ENCODE measurements at regions not wholly inside any gene's neighbourhood (a gene's known extent, or its start where the extent isn't known, plus 50 kb on each side); places are given as distances from the start of the nearest gene placed in this dataset.

GRCh38 chr2:185240796-185241195 is 497.8 kb upstream of the FSIP2 start:
- no peak overlapping the region for H3K23ac ChIP-seq (ENCODE audit: low read length)
- DNase-seq: no peak
- H3K4me1 ChIP-seq (ENCODE audit: control insufficient read depth, low read depth, low read length): no peaks in the 10 kb centered on the region
- no peak overlapping the region for H3K4me3 ChIP-seq (ENCODE audit: low read length)
- no peak overlapping the region for H2BK120ac ChIP-seq (ENCODE audit: low read depth, low read length)
- H3K27me3 ChIP-seq (ENCODE audit: insufficient read depth, low read length, poor library complexity): no peaks in the 10 kb centered on the region
- no peak overlapping the region for H3K4ac ChIP-seq (ENCODE audit: low read depth, low read length)
- H3K27ac ChIP-seq (ENCODE audit: low read depth, low read length): no peak overlapping the region
- H3K79me2 ChIP-seq (ENCODE audit: control insufficient read depth, insufficient read depth, low read length): no peaks in the 10 kb centered on the region
- H3K56ac ChIP-seq (ENCODE audit: low read length): no peak overlapping the region
- H2BK5ac ChIP-seq (ENCODE audit: low read length): no peak overlapping the region
- no peak overlapping the region for H2BK15ac ChIP-seq (replicated peaks; ENCODE audit: low read depth)
- H4K5ac ChIP-seq (ENCODE audit: low read length): no peak overlapping the region
- no peaks in the 10 kb centered on the region for H3K36me3 ChIP-seq (ENCODE audit: control insufficient read depth, insufficient read depth, low read length)
- WGBS (ENCODE audit: extremely low coverage, insufficient coverage, low lambda C conversion rate): no CpG with 5 or more reads among the region's 4 CpGs
- H3K9ac ChIP-seq (ENCODE audit: low read length): no peak overlapping the region
- H4K8ac ChIP-seq (ENCODE audit: low read depth, low read length): no peak overlapping the region
- H3K79me1 ChIP-seq (ENCODE audit: low read length): no peaks in the 10 kb centered on the region
- no peak overlapping the region for H3K4me2 ChIP-seq (ENCODE audit: low read length)
- H3K18ac ChIP-seq (ENCODE audit: low read length): no peak overlapping the region
- H2AK5ac ChIP-seq (ENCODE audit: low read length): no peak overlapping the region

- no CpG with 5 or more reads among the region's 13 CpGs for WGBS (ENCODE audit: extremely low coverage, insufficient coverage, low lambda C conversion rate)
Observed at GRCh38 chr2:185241556-185241955, 497.0 kb upstream of the FSIP2 start.

GRCh38 chr2:185242462-185242861 is 496.1 kb upstream of the FSIP2 start:
- no peak overlapping the region for H3K4ac ChIP-seq (ENCODE audit: low read depth, low read length)

More at GRCh38 chr2:185241556-185241955, 497.0 kb upstream of the FSIP2 start:
- no peaks in the 10 kb centered on the region for H3K36me3 ChIP-seq (ENCODE audit: control insufficient read depth, insufficient read depth, low read length)
- no peak overlapping the region for H3K4me3 ChIP-seq (ENCODE audit: low read length)
- H4K8ac ChIP-seq (ENCODE audit: low read depth, low read length): no peak overlapping the region
- H2BK15ac ChIP-seq (replicated peaks; ENCODE audit: low read depth): no peak overlapping the region
- no peak overlapping the region for H2BK5ac ChIP-seq (ENCODE audit: low read length)
- H3K79me1 ChIP-seq (ENCODE audit: low read length): no peaks in the 10 kb centered on the region
- no peak overlapping the region for H3K56ac ChIP-seq (ENCODE audit: low read length)
- H3K27ac ChIP-seq (ENCODE audit: low read depth, low read length): no peak overlapping the region
- no peak overlapping the region for H3K23ac ChIP-seq (ENCODE audit: low read length)
- no peak overlapping the region for H2BK120ac ChIP-seq (ENCODE audit: low read depth, low read length)
- DNase-seq: no peak
- H2AK5ac ChIP-seq (ENCODE audit: low read length): no peak overlapping the region
- H4K5ac ChIP-seq (ENCODE audit: low read length): no peak overlapping the region
- H3K4ac ChIP-seq (ENCODE audit: low read depth, low read length): no peak overlapping the region
- no peak overlapping the region for H3K4me2 ChIP-seq (ENCODE audit: low read length)
- H3K4me1 ChIP-seq (ENCODE audit: control insufficient read depth, low read depth, low read length): no peaks in the 10 kb centered on the region
- no peaks in the 10 kb centered on the region for H3K27me3 ChIP-seq (ENCODE audit: insufficient read depth, low read length, poor library complexity)
- H3K79me2 ChIP-seq (ENCODE audit: control insufficient read depth, insufficient read depth, low read length): no peaks in the 10 kb centered on the region
- no peak overlapping the region for H3K9ac ChIP-seq (ENCODE audit: low read length)
- H3K18ac ChIP-seq (ENCODE audit: low read length): no peak overlapping the region

DNA sequence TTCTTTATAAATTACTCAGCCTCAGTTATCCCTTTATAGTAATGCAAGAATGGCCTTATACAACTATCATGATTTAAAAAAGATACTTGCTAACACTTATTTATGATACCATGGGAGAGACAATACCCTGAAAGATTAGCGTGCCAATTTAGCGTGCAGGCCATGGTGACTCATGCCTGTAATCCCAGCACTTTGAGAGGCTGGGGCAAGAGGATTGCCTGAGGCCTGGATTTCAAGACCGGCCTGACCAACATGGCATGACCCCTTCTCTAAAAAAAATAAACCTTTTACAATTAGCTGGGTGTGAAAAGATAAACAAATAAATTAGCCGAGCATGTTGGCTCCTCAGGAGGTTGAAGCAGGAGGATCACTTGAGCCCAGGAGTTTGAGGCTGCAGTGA is 493.4 kb upstream of the FSIP2 start:
- DNase-seq: no peak
- no peak overlapping the region for H3K23ac ChIP-seq (ENCODE audit: low read length)
- H4K5ac ChIP-seq (ENCODE audit: low read length): no peak overlapping the region
- H3K27ac ChIP-seq (ENCODE audit: low read depth, low read length): no peak overlapping the region
- no peak overlapping the region for H3K18ac ChIP-seq (ENCODE audit: low read length)
- no peaks in the 10 kb centered on the region for H3K4me1 ChIP-seq (ENCODE audit: control insufficient read depth, low read depth, low read length)
- no peak overlapping the region for H3K4me3 ChIP-seq (ENCODE audit: low read length)
- no CpG with 5 or more reads among the region's 4 CpGs for WGBS (ENCODE audit: extremely low coverage, insufficient coverage, low lambda C conversion rate)
- H3K4ac ChIP-seq (ENCODE audit: low read depth, low read length): no peak overlapping the region
- H4K8ac ChIP-seq (ENCODE audit: low read depth, low read length): no peak overlapping the region
- H3K79me1 ChIP-seq (ENCODE audit: low read length): no peaks in the 10 kb centered on the region
- H3K4me2 ChIP-seq (ENCODE audit: low read length): no peak overlapping the region
- H2AK5ac ChIP-seq (ENCODE audit: low read length): no peak overlapping the region
- no peaks in the 10 kb centered on the region for H3K27me3 ChIP-seq (ENCODE audit: insufficient read depth, low read length, poor library complexity)
- H3K36me3 ChIP-seq (ENCODE audit: control insufficient read depth, insufficient read depth, low read length): no peaks in the 10 kb centered on the region
- no peaks in the 10 kb centered on the region for H3K79me2 ChIP-seq (ENCODE audit: control insufficient read depth, insufficient read depth, low read length)
- no peak overlapping the region for H3K56ac ChIP-seq (ENCODE audit: low read length)
- no peak overlapping the region for H2BK120ac ChIP-seq (ENCODE audit: low read depth, low read length)
- H2BK15ac ChIP-seq (replicated peaks; ENCODE audit: low read depth): no peak overlapping the region
- no peak overlapping the region for H2BK5ac ChIP-seq (ENCODE audit: low read length)
- no peak overlapping the region for H3K9ac ChIP-seq (ENCODE audit: low read length)

More at GRCh38 chr2:185242462-185242861, 496.1 kb upstream of the FSIP2 start:
- no CpG with 5 or more reads among the region's 2 CpGs for WGBS (ENCODE audit: extremely low coverage, insufficient coverage, low lambda C conversion rate)
- Histone ChIP-seq H3K9ac (ENCODE audit: low read length) (no peak overlapping the region), H2BK120ac (ENCODE audit: low read depth, low read length) (no peak overlapping the region), H3K23ac (ENCODE audit: low read length) (no peak overlapping the region), H3K27me3 (ENCODE audit: insufficient read depth, low read length, poor library complexity) (no peaks in the 10 kb centered on the region), H3K18ac (ENCODE audit: low read length) (no peak overlapping the region), H3K36me3 (ENCODE audit: control insufficient read depth, insufficient read depth, low read length) (no peaks in the 10 kb centered on the region), H3K27ac (ENCODE audit: low read depth, low read length) (no peak overlapping the region), H3K79me1 (ENCODE audit: low read length) (no peaks in the 10 kb centered on the region), H2BK15ac (replicated peaks; ENCODE audit: low read depth) (no peak overlapping the region), H3K79me2 (ENCODE audit: control insufficient read depth, insufficient read depth, low read length) (no peaks in the 10 kb centered on the region), H3K56ac (ENCODE audit: low read length) (no peak overlapping the region), H2AK5ac (ENCODE audit: low read length) (no peak overlapping the region), H4K8ac (ENCODE audit: low read depth, low read length) (no peak overlapping the region), H4K5ac (ENCODE audit: low read length) (no peak overlapping the region), H3K4me1 (ENCODE audit: control insufficient read depth, low read depth, low read length) (no peaks in the 10 kb centered on the region), H3K4me2 (ENCODE audit: low read length) (no peak overlapping the region), H2BK5ac (ENCODE audit: low read length) (no peak overlapping the region), H3K4me3 (ENCODE audit: low read length) (no peak overlapping the region)
- no peak for DNase-seq

- no peak overlapping the region for H4K8ac ChIP-seq (ENCODE audit: low read depth, low read length)
- H3K23ac ChIP-seq (ENCODE audit: low read length): no peak overlapping the region
- no peak overlapping the region for H3K18ac ChIP-seq (ENCODE audit: low read length)
- H3K27me3 ChIP-seq (ENCODE audit: insufficient read depth, low read length, poor library complexity): no peaks in the 10 kb centered on the region
- no peak overlapping the region for H4K5ac ChIP-seq (ENCODE audit: low read length)
- no peak overlapping the region for H3K9ac ChIP-seq (ENCODE audit: low read length)
- H3K27ac ChIP-seq (ENCODE audit: low read depth, low read length): no peak overlapping the region
- no peak overlapping the region for H2BK120ac ChIP-seq (ENCODE audit: low read depth, low read length)
- H2AK5ac ChIP-seq (ENCODE audit: low read length): no peak overlapping the region
- no peaks in the 10 kb centered on the region for H3K79me1 ChIP-seq (ENCODE audit: low read length)
- no peak overlapping the region for H3K4me2 ChIP-seq (ENCODE audit: low read length)
- WGBS (ENCODE audit: extremely low coverage, insufficient coverage, low lambda C conversion rate): no CpG with 5 or more reads among the region's 1 CpG
- no peaks in the 10 kb centered on the region for H3K36me3 ChIP-seq (ENCODE audit: control insufficient read depth, insufficient read depth, low read length)
- no peak overlapping the region for H2BK5ac ChIP-seq (ENCODE audit: low read length)
- DNase-seq: peak; percentile 59
- H3K56ac ChIP-seq (ENCODE audit: low read length): no peak overlapping the region
- no peaks in the 10 kb centered on the region for H3K79me2 ChIP-seq (ENCODE audit: control insufficient read depth, insufficient read depth, low read length)
- H3K4me1 ChIP-seq (ENCODE audit: control insufficient read depth, low read depth, low read length): no peaks in the 10 kb centered on the region
- no peak overlapping the region for H3K4me3 ChIP-seq (ENCODE audit: low read length)
- no peak overlapping the region for H2BK15ac ChIP-seq (replicated peaks; ENCODE audit: low read depth)
- no peak overlapping the region for H3K4ac ChIP-seq (ENCODE audit: low read depth, low read length)
Observed at GRCh38 chr2:185245806-185246205, 492.8 kb upstream of the FSIP2 start.

GRCh38 chr2:185246717-185247116 is 491.9 kb upstream of the FSIP2 start:
- Histone ChIP-seq H3K36me3 (ENCODE audit: control insufficient read depth, insufficient read depth, low read length) (no peaks in the 10 kb centered on the region), H4K5ac (ENCODE audit: low read length) (no peak overlapping the region), H3K18ac (ENCODE audit: low read length) (no peak overlapping the region), H3K9ac (ENCODE audit: low read length) (no peak overlapping the region), H3K56ac (ENCODE audit: low read length) (no peak overlapping the region), H3K23ac (ENCODE audit: low read length) (no peak overlapping the region), H2BK5ac (ENCODE audit: low read length) (no peak overlapping the region), H3K27me3 (ENCODE audit: insufficient read depth, low read length, poor library complexity) (no peaks in the 10 kb centered on the region), H2BK120ac (ENCODE audit: low read depth, low read length) (no peak overlapping the region), H3K27ac (ENCODE audit: low read depth, low read length) (no peak overlapping the region), H3K79me2 (ENCODE audit: control insufficient read depth, insufficient read depth, low read length) (no peaks in the 10 kb centered on the region), H3K4me2 (ENCODE audit: low read length) (no peak overlapping the region), H4K8ac (ENCODE audit: low read depth, low read length) (no peak overlapping the region), H3K4me1 (ENCODE audit: control insufficient read depth, low read depth, low read length) (no peaks in the 10 kb centered on the region), H2AK5ac (ENCODE audit: low read length) (no peak overlapping the region), H3K4ac (ENCODE audit: low read depth, low read length) (no peak overlapping the region), H3K79me1 (ENCODE audit: low read length) (no peaks in the 10 kb centered on the region), H2BK15ac (replicated peaks; ENCODE audit: low read depth) (no peak overlapping the region), H3K4me3 (ENCODE audit: low read length) (no peak overlapping the region)
- DNase-seq: no peak
